HCT116 (cell line): ENCODE measurements at regions not wholly inside any gene's neighbourhood (a gene's known extent, or its start where the extent isn't known, plus 50 kb on each side); places are given as distances from the start of the nearest gene placed in this dataset.

Experiments used
- CBX3 ChIP-seq: IDR thresholded peaks from 2 replicates; pipeline ENCODE4 v1.6.1; 2012; ENCODE audit warnings: low read depth
- CEBPB ChIP-seq: IDR thresholded peaks from 2 replicates; pipeline ENCODE4 v1.6.1; 2012; ENCODE audit warnings: low read depth
- ELF1 ChIP-seq: IDR thresholded peaks from 2 replicates; pipeline ENCODE4 v1.6.1; 2012; ENCODE audit warnings: low read depth, borderline replicate concordance
- EZH2 ChIP-seq: fragments of 200-600 bp; sonication (generic); IDR thresholded peaks from 2 replicates; pipeline ENCODE4 v1.6.1; 2017; ENCODE audit warnings: antibody characterized with exemption, mixed run types
- JUND ChIP-seq: IDR thresholded peaks from 2 replicates; pipeline ENCODE4 v1.6.1; 2012
- POLR2A ChIP-seq: IDR thresholded peaks from 2 replicates; pipeline ENCODE4 v1.7.0; 2011; ENCODE audit warnings: borderline replicate concordance; ENCODE audit not compliant: insufficient read depth, insufficient read length; ENCODE audit errors: extremely low read depth
- POLR2AphosphoS5 ChIP-seq: IDR thresholded peaks from 2 replicates; pipeline ENCODE4 v1.6.1; 2011; ENCODE audit warnings: mild to moderate bottlenecking, low read depth, low read length, moderate library complexity
- REST ChIP-seq: IDR thresholded peaks from 2 replicates; pipeline ENCODE4 v1.6.1; 2012; ENCODE audit warnings: low read depth
- SIN3A ChIP-seq: IDR thresholded peaks from 2 replicates; pipeline ENCODE4 v1.6.1; 2012; ENCODE audit warnings: low read depth
- SP1 ChIP-seq: IDR thresholded peaks from 2 replicates; pipeline ENCODE4 v1.6.1; 2012; ENCODE audit warnings: low read depth
- SRF ChIP-seq: IDR thresholded peaks from 2 replicates; pipeline ENCODE4 v1.6.1; 2012; ENCODE audit warnings: low read depth
- ZFX ChIP-seq: fragments of 450-650 bp; IDR thresholded peaks from 2 replicates; pipeline ENCODE4 v1.6.1; 2017
- TF ChIP-seq, protein P1 (sequence below), 3 experiments: fragments of 200-600 bp in 1 of 3; sonication (generic) in 1 of 3; IDR thresholded peaks in 2 of 3; conservative IDR thresholded peaks in 1 of 3; 2 replicates each; pipeline ENCODE4 v1.5.1; 2012 to 2017; ENCODE audit warnings: low read depth in 2 of 3, low read length in 2 of 3, antibody characterized with exemption in 1 of 3, borderline replicate concordance in 1 of 3, control low read depth in 1 of 3, mild to moderate bottlenecking in 1 of 3, mixed read lengths in 1 of 3, mixed run types in 1 of 3, moderate library complexity in 1 of 3; ENCODE audit not compliant: insufficient read depth in 1 of 3
- TF ChIP-seq, protein P2 (sequence below): IDR thresholded peaks from 2 replicates; pipeline ENCODE4 v1.6.1; 2012

DNA sequence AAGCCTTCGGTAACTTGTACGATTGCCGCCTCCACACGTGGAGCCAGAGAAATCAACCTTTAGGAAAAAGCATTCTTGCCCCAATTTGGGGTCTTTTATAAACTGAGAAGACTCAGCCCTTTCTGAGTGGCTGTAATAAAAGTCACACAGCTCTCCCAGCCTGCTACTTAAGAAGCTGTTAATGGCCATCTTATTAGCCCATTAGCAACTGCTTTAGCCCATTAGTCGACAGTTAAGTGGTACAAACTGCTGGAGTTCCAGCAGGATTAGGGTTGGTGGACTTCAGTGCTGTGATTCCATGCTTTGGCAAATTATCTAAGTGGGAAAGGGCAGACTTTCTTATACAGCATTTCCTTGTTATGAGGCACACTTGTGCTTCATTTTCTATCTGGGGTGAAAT, 461.3 kb downstream of the RPS6KC1 start:
- TF ChIP-seq POLR2A (no peak), REST (no peak), SIN3A (no peak), SRF (no peak), SP1 (no peak), EZH2 (no peak), ZFX (no peak), CBX3 (no peak), POLR2AphosphoS5 (no peak), CEBPB (no peak), ELF1 (no peak), JUND (no peak)
- TF ChIP-seq, protein P1, sequence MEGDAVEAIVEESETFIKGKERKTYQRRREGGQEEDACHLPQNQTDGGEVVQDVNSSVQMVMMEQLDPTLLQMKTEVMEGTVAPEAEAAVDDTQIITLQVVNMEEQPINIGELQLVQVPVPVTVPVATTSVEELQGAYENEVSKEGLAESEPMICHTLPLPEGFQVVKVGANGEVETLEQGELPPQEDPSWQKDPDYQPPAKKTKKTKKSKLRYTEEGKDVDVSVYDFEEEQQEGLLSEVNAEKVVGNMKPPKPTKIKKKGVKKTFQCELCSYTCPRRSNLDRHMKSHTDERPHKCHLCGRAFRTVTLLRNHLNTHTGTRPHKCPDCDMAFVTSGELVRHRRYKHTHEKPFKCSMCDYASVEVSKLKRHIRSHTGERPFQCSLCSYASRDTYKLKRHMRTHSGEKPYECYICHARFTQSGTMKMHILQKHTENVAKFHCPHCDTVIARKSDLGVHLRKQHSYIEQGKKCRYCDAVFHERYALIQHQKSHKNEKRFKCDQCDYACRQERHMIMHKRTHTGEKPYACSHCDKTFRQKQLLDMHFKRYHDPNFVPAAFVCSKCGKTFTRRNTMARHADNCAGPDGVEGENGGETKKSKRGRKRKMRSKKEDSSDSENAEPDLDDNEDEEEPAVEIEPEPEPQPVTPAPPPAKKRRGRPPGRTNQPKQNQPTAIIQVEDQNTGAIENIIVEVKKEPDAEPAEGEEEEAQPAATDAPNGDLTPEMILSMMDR (IDR thresholded peaks at IDR 0.05 in 2 of 3, conservative IDR thresholded peaks at IDR 0.05 in 1 of 3; ENCODE audit: borderline replicate concordance in 1 of 3, insufficient read depth in 1 of 3, low read depth in 2 of 3, low read length in 2 of 3) = no peak
- TF ChIP-seq, protein P2, sequence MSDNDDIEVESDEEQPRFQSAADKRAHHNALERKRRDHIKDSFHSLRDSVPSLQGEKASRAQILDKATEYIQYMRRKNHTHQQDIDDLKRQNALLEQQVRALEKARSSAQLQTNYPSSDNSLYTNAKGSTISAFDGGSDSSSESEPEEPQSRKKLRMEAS = no peak
